ENCODE measurements at regions not wholly inside any gene's neighbourhood (a gene's known extent, or its start where the extent isn't known, plus 50 kb on each side); places are given as distances from the start of the nearest gene placed in this dataset.

- ATAC-seq: no peak
- TF ChIP-seq GLIS3 (CRISPR knock-in tag; IDR thresholded peaks at IDR 0.05) (no peak), CREB5 (CRISPR knock-in tag; IDR thresholded peaks at IDR 0.05; ENCODE audit: low read depth) (no peak), BACH2 (CRISPR knock-in tag; IDR thresholded peaks at IDR 0.05; ENCODE audit: borderline replicate concordance) (no peak), ZNF70 (CRISPR knock-in tag; IDR thresholded peaks at IDR 0.05) (no peak), ZNF565 (CRISPR knock-in tag; conservative IDR thresholded peaks at IDR 0.05; ENCODE audit: low read depth) (no peak), ZFP3 (CRISPR knock-in tag; IDR thresholded peaks at IDR 0.05) (no peak), ARNTL (CRISPR knock-in tag; IDR thresholded peaks at IDR 0.05; ENCODE audit: borderline replicate concordance, low read depth) (no peak), POU6F1 (CRISPR knock-in tag; IDR thresholded peaks at IDR 0.05; ENCODE audit: borderline replicate concordance, low read depth) (no peak), CSDC2 (CRISPR knock-in tag; IDR thresholded peaks at IDR 0.05) (no peak), TCF4 (CRISPR knock-in tag; IDR thresholded peaks at IDR 0.05; ENCODE audit: borderline replicate concordance) (no peak), ZNF8 (CRISPR knock-in tag; IDR thresholded peaks at IDR 0.05) (no peak), ZC3H10 (CRISPR knock-in tag; IDR thresholded peaks at IDR 0.05) (no peak), OSR1 (CRISPR knock-in tag; IDR thresholded peaks at IDR 0.05) (no peak), SNAI2 (CRISPR knock-in tag; IDR thresholded peaks at IDR 0.05) (no peak), ISL1 (CRISPR knock-in tag; IDR thresholded peaks at IDR 0.05) (no peak), TOX (CRISPR knock-in tag; IDR thresholded peaks at IDR 0.05; ENCODE audit: borderline replicate concordance) (no peak), ZFP30 (CRISPR knock-in tag; IDR thresholded peaks at IDR 0.05) (no peak), PATZ1 (CRISPR knock-in tag; IDR thresholded peaks at IDR 0.05; ENCODE audit: borderline replicate concordance) (no peak)
- TF ChIP-seq, protein P1, sequence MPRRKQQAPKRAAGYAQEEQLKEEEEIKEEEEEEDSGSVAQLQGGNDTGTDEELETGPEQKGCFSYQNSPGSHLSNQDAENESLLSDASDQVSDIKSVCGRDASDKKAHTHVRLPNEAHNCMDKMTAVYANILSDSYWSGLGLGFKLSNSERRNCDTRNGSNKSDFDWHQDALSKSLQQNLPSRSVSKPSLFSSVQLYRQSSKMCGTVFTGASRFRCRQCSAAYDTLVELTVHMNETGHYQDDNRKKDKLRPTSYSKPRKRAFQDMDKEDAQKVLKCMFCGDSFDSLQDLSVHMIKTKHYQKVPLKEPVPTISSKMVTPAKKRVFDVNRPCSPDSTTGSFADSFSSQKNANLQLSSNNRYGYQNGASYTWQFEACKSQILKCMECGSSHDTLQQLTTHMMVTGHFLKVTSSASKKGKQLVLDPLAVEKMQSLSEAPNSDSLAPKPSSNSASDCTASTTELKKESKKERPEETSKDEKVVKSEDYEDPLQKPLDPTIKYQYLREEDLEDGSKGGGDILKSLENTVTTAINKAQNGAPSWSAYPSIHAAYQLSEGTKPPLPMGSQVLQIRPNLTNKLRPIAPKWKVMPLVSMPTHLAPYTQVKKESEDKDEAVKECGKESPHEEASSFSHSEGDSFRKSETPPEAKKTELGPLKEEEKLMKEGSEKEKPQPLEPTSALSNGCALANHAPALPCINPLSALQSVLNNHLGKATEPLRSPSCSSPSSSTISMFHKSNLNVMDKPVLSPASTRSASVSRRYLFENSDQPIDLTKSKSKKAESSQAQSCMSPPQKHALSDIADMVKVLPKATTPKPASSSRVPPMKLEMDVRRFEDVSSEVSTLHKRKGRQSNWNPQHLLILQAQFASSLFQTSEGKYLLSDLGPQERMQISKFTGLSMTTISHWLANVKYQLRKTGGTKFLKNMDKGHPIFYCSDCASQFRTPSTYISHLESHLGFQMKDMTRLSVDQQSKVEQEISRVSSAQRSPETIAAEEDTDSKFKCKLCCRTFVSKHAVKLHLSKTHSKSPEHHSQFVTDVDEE (CRISPR knock-in tag; IDR thresholded peaks at IDR 0.05): no peak
- TF ChIP-seq, protein P2, sequence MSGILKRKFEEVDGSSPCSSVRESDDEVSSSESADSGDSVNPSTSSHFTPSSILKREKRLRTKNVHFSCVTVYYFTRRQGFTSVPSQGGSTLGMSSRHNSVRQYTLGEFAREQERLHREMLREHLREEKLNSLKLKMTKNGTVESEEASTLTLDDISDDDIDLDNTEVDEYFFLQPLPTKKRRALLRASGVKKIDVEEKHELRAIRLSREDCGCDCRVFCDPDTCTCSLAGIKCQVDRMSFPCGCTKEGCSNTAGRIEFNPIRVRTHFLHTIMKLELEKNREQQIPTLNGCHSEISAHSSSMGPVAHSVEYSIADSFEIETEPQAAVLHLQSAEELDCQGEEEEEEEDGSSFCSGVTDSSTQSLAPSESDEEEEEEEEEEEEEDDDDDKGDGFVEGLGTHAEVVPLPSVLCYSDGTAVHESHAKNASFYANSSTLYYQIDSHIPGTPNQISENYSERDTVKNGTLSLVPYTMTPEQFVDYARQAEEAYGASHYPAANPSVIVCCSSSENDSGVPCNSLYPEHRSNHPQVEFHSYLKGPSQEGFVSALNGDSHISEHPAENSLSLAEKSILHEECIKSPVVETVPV (CRISPR knock-in tag; IDR thresholded peaks at IDR 0.05): no peak
These were observed 55.8 kb downstream of the CYRIA start for GRCh38 chr2:16609786-16610185.

DNA sequence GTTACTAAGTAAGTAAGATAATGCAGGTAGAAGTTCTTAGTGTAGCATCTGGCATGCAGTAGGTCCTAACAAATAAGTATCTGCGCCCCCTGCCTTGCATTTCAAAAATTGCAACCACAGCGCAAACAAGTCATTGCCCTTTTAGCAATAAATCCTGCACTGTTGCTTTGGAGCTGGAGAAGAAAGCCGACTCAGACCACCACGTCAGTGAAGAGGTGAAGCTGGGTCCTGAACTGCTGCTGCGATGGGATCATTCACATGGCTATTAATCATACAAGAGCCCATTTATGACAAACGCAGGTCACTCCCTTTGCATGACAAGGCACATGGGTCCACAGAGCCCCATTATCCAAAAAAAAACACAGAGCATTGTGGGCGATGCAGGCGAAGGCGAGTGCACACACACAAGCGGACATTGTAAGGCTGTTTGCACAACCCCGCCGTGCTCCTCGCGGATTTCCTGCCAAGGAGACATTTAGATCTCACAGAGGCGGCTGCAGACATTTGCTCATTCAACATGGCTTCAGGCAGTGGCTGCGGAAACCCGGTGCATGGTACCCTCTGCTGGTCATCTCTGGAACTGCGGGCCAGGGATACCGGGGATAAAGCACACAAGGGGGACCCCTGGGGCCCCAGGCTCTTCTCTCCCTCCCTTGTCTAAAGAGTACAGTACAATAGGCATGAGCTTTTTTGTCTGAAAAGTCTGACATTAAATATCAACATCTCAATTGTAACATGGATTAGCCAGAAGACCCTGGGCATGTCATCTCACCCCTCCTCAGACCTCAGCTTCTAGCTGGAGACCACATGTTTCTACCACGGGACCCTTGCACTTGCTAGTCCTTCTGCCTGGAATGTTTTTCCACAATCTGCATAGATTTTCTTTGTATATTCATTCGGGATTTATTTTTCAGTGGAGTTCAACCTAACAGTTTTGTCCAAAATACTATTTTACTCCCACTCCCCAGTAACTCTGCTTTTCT lies 56.7 kb downstream of the CYRIA start:
- TF ChIP-seq, protein P1 (CRISPR knock-in tag; IDR thresholded peaks at IDR 0.05): 0 out of 2 replicates have a peak, but pooled peaks have one; percentile 18
- no peak for TF ChIP-seq OSR1 (CRISPR knock-in tag; IDR thresholded peaks at IDR 0.05)
- ATAC-seq: peak; percentile 97
